Skeletal muscle satellite cell (primary cell): ENCODE measurements at regions not wholly inside any gene's neighbourhood (a gene's known extent, or its start where the extent isn't known, plus 50 kb on each side); places are given as distances from the start of the nearest gene placed in this dataset.
A peak's percentile ranks its signal among the peaks of the same experiment; 100 is the strongest.

Experiments used
- H3K27me3 ChIP-seq: 2 replicates; pipeline ENCODE4 v1.7.0; 2013; ENCODE audit warnings: low read length; ENCODE audit not compliant: control insufficient read depth, insufficient read depth
- H3K36me3 ChIP-seq: 2 replicates; pipeline ENCODE4 v1.7.0; 2013; ENCODE audit warnings: mild to moderate bottlenecking, control low read depth, low read length; ENCODE audit not compliant: insufficient read depth
- H3K4me1 ChIP-seq: 2 replicates; pipeline ENCODE4 v1.7.0; 2013; ENCODE audit warnings: low read length; ENCODE audit not compliant: control insufficient read depth, insufficient read depth
- H3K4me2 ChIP-seq: 2 replicates; pipeline ENCODE4 v1.7.0; 2013; ENCODE audit warnings: mild to moderate bottlenecking, low read length
- H3K4me3 ChIP-seq: 2 replicates; pipeline ENCODE4 v1.7.0; 2013; ENCODE audit warnings: low read length
- H3K9ac ChIP-seq: 2 replicates; pipeline ENCODE4 v1.7.0; 2013; ENCODE audit warnings: mild to moderate bottlenecking, low read depth, low read length, moderate library complexity
- H3K9me3 ChIP-seq: replicated peaks from 2 replicates; pipeline ENCODE4 v1.7.0; 2013; ENCODE audit warnings: mild to moderate bottlenecking, control low read depth, low read length

DNA sequence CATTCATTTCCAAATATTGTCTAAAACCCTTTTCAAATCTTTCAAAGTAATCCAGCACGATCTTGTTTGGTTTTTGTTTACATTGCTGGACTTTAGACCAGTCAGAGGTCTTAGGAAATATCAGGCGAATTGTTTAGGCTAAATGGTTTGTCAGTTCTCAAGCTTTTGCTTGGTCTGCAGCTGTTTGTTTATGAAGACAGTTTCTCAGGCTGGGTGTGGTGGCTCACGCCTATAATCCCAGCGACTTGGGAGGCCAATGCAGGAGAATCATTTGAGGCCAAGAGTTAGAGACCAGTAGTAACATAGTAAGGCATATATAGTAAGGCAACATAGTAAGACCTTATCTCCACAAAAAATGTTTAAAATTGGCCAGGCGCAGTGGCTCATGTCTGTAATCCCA, 77.5 kb downstream of the DNTTIP2 start:
- H3K36me3 ChIP-seq: no peaks in the 10 kb centered on the region
- H3K4me2 ChIP-seq: no peak overlapping the region
- H3K27me3 ChIP-seq: no peaks in the 10 kb centered on the region
- peaks cover 62% of the 10 kb centered on the region for H3K4me1 ChIP-seq
- no peak overlapping the region for H3K4me3 ChIP-seq
- no peaks in the 10 kb centered on the region for H3K9me3 ChIP-seq
- no peak overlapping the region for H3K9ac ChIP-seq

DNA sequence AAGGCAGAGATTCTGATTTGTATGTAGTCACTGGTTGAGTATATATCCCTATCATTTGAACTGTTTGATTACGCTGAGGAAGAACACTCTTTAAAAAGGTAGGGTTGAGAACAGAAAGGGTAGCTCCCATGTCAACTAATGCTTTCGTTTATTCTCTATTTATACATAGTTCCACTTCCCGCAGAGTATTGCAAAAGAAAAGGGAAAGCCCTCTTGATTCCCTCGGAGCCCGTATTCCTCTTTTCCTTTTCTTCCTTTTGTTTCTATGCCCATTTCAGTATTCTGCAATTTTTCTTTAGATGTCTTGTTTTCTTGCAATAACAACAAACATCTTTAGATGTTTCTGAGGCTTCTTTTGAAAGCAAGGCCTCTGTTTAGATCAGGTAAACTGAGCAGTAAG, 78.2 kb downstream of the DNTTIP2 start:
- no peak overlapping the region for H3K4me2 ChIP-seq
- H3K9ac ChIP-seq: no peak overlapping the region
- H3K27me3 ChIP-seq: no peaks in the 10 kb centered on the region
- H3K4me1 ChIP-seq: peaks cover 61% of the 10 kb centered on the region
- no peak overlapping the region for H3K4me3 ChIP-seq
- no peaks in the 10 kb centered on the region for H3K9me3 ChIP-seq
- no peaks in the 10 kb centered on the region for H3K36me3 ChIP-seq

DNA sequence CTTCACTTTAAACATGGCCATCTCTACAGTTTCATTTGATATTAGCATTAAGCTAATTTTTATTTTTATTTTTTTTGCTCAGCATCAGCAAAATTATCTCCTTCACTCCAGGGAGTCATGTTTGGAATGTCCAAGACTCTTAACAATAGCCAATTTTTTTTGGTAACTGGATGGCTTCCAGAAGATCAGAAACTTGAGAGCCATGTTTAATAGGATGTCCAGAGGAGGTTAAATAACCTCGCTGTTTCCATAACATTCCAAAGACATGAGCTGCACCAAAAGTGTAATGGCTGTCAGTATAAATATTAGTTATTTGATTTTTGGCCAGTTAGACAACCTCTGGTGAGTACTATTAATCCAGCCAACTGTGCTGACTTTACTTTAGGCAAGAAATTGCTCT, 80.7 kb downstream of the DNTTIP2 start:
- Histone ChIP-seq H3K9ac (peak overlapping the region; percentile 54), H3K36me3 (no peaks in the 10 kb centered on the region), H3K4me2 (peak overlapping the region; percentile 38), H3K4me3 (no peak overlapping the region), H3K9me3 (no peaks in the 10 kb centered on the region), H3K4me1 (peaks cover 37% of the 10 kb centered on the region), H3K27me3 (no peaks in the 10 kb centered on the region)

DNA sequence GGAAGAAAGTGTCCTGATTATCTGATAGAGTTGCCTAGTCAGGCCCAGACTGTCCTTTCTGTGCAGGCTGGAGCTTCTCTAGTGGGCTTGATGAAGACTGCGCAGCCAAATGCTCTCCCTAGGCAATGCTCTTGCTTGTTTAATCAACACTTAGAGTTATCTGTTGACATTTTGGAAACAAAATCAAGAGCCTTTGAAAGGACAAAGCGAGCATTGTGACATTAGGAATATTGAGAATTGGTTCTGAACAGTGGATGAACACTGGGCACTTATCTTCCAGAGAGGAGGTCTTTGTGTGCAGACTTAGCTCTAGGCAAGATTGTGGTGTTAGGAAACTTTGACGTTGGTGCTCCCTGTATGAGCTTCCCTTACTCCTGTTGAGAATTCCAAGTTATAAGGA, 94.5 kb downstream of the DNTTIP2 start:
- Histone ChIP-seq H3K4me3 (no peak overlapping the region), H3K9me3 (no peaks in the 10 kb centered on the region), H3K4me2 (no peak overlapping the region), H3K36me3 (no peaks in the 10 kb centered on the region), H3K9ac (no peak overlapping the region), H3K4me1 (peaks cover 9% of the 10 kb centered on the region), H3K27me3 (no peaks in the 10 kb centered on the region)

DNA sequence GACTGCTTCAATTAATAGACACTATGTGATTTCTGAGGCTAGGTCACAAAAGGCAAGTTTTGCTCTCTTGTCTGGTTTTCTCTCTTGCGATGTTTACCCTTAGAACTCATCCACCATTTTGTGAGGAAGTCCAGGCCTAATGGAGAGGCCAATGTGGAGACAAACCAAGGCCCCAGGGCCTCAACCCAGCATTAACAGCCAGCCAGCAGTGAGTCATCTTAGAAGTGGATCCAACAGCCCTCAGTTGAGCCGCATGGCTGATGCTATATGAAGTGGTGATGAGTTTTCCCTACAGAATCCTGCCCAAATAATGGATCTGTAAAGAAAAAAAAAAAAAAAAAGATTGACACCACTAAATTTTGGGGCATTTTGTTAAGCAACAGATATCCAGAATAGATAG, 95.1 kb downstream of the DNTTIP2 start:
- H3K9ac ChIP-seq: no peak overlapping the region
- H3K36me3 ChIP-seq: no peaks in the 10 kb centered on the region
- H3K4me3 ChIP-seq: no peak overlapping the region
- no peaks in the 10 kb centered on the region for H3K9me3 ChIP-seq
- H3K4me2 ChIP-seq: no peak overlapping the region
- H3K4me1 ChIP-seq: peaks cover 16% of the 10 kb centered on the region
- H3K27me3 ChIP-seq: no peaks in the 10 kb centered on the region

DNA sequence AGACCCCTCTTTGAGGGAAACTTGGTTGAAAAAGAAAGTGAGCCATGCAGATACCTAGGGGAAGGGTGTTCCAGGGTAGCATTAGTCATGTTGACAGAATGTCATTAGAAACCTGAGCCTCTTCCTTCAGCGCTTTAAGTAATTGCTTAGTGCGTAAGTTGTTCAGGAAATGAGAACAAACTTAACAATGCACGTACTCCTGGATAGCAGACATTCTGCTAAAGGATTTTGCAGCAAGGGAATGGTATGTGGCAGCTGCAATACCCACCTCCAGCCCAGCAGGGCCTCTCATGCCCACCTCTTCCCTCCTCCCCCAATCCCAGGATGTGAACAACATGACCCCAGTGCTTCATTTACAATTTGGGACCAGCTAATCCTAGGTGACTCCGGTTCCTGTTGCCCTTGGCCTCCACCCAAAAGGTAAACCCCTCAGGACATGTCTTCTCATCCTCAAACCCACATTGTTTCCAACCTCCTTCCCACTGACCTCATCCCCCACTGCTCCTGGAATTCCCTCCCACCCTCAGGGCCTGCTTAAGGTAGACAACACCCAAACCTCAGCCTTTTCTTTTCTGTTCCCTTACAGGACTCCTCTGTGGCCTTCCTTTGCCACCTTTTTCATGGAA, 98.0 kb upstream of the BCAR3 start:
- peak overlapping the region; percentile 41 for H3K4me2 ChIP-seq
- no peak overlapping the region for H3K4me3 ChIP-seq
- H3K4me1 ChIP-seq: peaks cover 22% of the 10 kb centered on the region
- peak overlapping the region; percentile 61 for H3K9ac ChIP-seq
- no peaks in the 10 kb centered on the region for H3K9me3 ChIP-seq
- H3K27me3 ChIP-seq: no peaks in the 10 kb centered on the region
- no peaks in the 10 kb centered on the region for H3K36me3 ChIP-seq

DNA sequence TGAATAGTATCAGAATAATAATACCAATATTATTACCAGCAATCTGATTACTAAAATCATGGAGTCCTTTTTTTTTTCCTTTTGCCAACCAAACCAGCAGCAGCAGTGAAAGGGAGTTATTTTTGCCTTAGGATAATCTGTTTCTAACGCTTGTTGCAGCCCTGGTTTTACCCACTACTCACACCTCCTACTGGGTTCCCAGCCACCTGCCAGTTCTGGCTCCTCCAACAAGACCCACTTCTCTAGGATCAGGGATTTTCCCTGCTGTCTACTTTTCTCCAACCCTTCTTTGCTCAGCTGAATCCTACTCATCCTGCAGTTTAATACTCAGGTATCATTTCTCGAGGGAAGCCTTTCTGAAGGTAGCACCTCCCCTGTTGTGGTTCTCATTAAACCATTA, 96.8 kb upstream of the BCAR3 start:
- H3K4me1 ChIP-seq: peaks cover 22% of the 10 kb centered on the region
- H3K36me3 ChIP-seq: no peaks in the 10 kb centered on the region
- H3K9ac ChIP-seq: no peak overlapping the region
- no peaks in the 10 kb centered on the region for H3K27me3 ChIP-seq
- no peaks in the 10 kb centered on the region for H3K9me3 ChIP-seq
- no peak overlapping the region for H3K4me2 ChIP-seq
- H3K4me3 ChIP-seq: no peak overlapping the region

DNA sequence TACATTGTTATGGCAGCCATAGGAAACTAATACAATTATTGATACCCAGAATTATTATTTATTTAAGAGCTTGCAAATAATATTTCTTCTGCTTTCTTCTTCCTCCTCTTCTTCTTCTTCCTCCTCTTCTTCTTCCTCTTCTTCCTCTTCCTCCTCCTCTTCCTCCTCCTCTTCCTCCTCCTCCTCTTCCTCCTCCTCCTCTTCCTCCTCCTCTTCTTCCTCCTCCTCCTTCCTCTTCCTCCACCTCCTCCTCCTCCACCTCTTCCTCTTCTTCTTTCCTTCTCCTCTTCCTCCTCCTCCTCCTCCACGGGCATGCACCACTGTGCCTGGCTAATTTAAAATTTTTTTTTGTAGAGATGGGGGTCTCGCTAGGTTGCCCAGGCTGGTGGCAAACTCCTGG, 95.6 kb upstream of the BCAR3 start:
- Histone ChIP-seq H3K9ac (no peak overlapping the region), H3K36me3 (no peaks in the 10 kb centered on the region), H3K4me2 (no peak overlapping the region), H3K27me3 (no peaks in the 10 kb centered on the region), H3K4me1 (peaks cover 22% of the 10 kb centered on the region), H3K4me3 (no peak overlapping the region), H3K9me3 (no peaks in the 10 kb centered on the region)

DNA sequence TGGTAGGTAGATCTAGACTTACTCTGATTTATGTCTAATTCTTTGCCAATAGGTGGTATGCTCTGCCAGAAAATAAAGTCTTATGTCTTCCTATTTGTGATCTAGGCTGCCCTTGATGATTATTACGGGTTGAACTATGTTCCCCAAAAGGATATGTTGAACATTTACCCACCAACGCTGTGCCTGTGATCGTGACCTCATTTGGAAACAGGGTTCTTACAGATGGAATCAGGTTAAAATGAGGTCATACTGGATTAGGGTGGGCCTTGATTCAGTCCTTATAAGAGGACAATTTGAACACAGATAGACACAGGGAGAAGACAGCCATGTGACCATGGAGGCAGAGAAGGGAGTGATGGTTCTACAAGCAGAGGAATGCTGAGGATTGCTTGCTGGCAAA, 95.1 kb upstream of the BCAR3 start:
- H3K4me3 ChIP-seq: no peak overlapping the region
- H3K4me1 ChIP-seq: peaks cover 22% of the 10 kb centered on the region
- no peaks in the 10 kb centered on the region for H3K27me3 ChIP-seq
- H3K4me2 ChIP-seq: no peak overlapping the region
- H3K36me3 ChIP-seq: no peaks in the 10 kb centered on the region
- no peaks in the 10 kb centered on the region for H3K9me3 ChIP-seq
- H3K9ac ChIP-seq: no peak overlapping the region

DNA sequence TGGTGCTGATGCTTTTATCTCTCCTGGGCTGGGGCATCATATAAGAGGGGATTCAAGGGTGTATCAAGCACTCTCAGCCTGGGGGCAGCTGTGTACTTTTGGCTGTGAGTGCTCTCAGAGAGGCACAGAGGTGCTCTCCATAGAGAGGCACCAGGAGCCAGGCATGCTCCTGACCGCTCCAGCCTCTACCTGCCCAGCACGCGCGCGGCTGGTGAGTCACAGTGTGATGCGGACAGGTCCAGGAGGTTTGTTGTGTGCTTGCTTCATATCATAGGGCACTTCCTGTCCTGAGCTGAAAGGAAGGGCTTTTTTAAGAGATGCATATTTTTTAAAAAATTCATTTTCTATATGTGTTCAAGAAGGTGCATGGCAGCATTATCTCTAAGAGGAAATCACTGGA, 93.6 kb upstream of the BCAR3 start:
- Histone ChIP-seq H3K4me1 (peaks cover 19% of the 10 kb centered on the region), H3K4me2 (no peak overlapping the region), H3K9me3 (no peaks in the 10 kb centered on the region), H3K9ac (no peak overlapping the region), H3K4me3 (no peak overlapping the region), H3K27me3 (no peaks in the 10 kb centered on the region), H3K36me3 (no peaks in the 10 kb centered on the region)

DNA sequence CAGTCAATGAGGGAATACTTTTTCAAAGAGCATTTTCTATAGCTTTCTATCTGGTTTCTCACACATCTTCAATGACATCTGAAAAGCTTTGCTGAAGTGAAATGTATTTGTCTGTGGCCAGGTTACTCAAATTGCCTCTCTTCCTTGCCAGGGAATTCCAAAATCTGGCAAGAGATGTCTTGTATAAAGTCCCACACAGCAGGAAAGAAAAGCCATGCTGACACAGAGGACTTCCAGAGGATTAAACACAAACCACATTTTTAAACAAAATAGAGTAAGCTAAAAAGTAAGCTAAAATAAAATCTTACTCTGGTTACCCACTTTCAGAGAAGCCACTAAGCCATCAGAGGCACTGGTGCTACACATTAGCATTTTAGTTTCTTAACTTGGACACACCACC, 93.1 kb upstream of the BCAR3 start:
- Histone ChIP-seq H3K4me1 (peaks cover 14% of the 10 kb centered on the region), H3K36me3 (no peaks in the 10 kb centered on the region), H3K9ac (no peak overlapping the region), H3K4me3 (no peak overlapping the region), H3K4me2 (no peak overlapping the region), H3K9me3 (no peaks in the 10 kb centered on the region), H3K27me3 (no peaks in the 10 kb centered on the region)

DNA sequence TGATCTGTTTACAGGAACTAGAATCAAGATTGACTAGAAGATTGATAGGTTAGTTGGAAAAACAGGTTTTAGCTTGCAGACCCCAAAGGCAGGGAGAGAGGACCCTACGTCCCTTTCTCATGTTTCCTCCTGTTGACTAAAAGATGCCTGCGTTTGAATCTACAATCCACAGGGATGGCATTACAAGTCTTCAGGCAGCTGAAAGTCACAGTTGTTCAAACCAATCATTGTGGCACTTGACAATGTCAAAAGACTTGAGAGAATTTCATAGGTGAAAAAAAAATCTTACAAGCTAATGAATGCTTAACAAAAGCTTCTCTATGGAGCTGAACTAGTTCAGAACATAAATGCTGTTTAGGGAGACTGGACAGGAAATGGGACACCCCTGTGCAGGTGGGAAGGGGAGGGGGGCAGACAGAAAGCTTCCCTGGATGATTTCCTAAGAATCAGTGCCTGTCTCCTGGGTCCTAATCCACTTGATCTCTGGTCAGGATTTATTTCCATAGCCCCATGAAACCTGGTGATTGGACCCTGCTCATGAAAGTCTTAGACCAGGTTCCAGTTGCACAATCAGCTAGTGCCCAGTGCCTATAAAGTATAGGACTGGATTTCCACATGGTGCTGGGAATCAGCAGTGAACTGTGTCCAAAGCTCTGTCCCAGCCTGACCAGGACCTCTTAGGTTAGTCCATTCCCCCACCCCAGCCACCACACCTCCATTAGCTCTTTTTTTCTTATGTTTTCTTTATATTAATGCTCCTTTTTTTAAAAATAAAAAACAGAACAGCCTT, 91.6 kb upstream of the BCAR3 start:
- no peak overlapping the region for H3K4me3 ChIP-seq
- peaks cover 15% of the 10 kb centered on the region for H3K4me1 ChIP-seq

More for the DNA sequence above, 91.6 kb upstream of the BCAR3 start:
- Histone ChIP-seq H3K36me3 (no peaks in the 10 kb centered on the region), H3K9me3 (no peaks in the 10 kb centered on the region), H3K27me3 (no peaks in the 10 kb centered on the region), H3K4me2 (no peak overlapping the region), H3K9ac (no peak overlapping the region)
